GM18951 (cell line): ENCODE measurements at regions not wholly inside any gene's neighbourhood (a gene's known extent, or its start where the extent isn't known, plus 50 kb on each side); places are given as distances from the start of the nearest gene placed in this dataset.
A peak's percentile ranks its signal among the peaks of the same experiment; 100 is the strongest.
"Not testable (repeated sequence)": the region's sequence is repeated elsewhere in the genome, so short reads cannot be mapped to it uniquely, and the experiment has no call there.

Experiments
- POLR2A ChIP-seq: IDR thresholded peaks from 4 replicates; pipeline ENCODE4 v1.6.1; 2011; ENCODE audit warnings: mild to moderate bottlenecking; ENCODE audit not compliant: insufficient read length, insufficient read depth; ENCODE audit errors: extremely low read depth
- in situ Hi-C: fragments of 300-500 bp; cut with MboI; formaldehyde crosslinking; loops from one replicate; pipeline ENCODE4 v1.12.0; 2022; ENCODE audit warnings: low sequenced_read_pairs, mixed read lengths, inconsistent platforms; ENCODE audit not compliant: unreplicated experiment

GRCh38 chr7:142585425-142585824 is 163.8 kb upstream of the PRSS1 start:
- in situ Hi-C loops: no loop called here
- TF ChIP-seq POLR2A: no peak

- in situ Hi-C loops: no loop called here
- no peak for TF ChIP-seq POLR2A
These were observed 164.5 kb upstream of the PRSS1 start for GRCh38 chr7:142584765-142585164.

- in situ Hi-C loops: no loop called here
- TF ChIP-seq POLR2A: no peak
These were observed 165.8 kb upstream of the PRSS1 start for GRCh38 chr7:142583446-142583845.

GRCh38 chr7:142582351-142582750 is 166.9 kb upstream of the PRSS1 start:
- in situ Hi-C loops: no loop called here

GRCh38 chr7:142581341-142581740 is 167.9 kb upstream of the PRSS1 start:
- TF ChIP-seq POLR2A: peak; percentile 34
- in situ Hi-C loops: no loop called here

More at GRCh38 chr7:142582351-142582750, 166.9 kb upstream of the PRSS1 start:
- no peak for TF ChIP-seq POLR2A

- in situ Hi-C loops: no loop called here
These were observed 169.3 kb upstream of the PRSS1 start for GRCh38 chr7:142579946-142580345.

GRCh38 chr7:142575351-142575750 is 173.9 kb upstream of the PRSS1 start:
- in situ Hi-C loops: not testable (repeated sequence)

More at GRCh38 chr7:142579946-142580345, 169.3 kb upstream of the PRSS1 start:
- no peak for TF ChIP-seq POLR2A

- TF ChIP-seq POLR2A: no peak
- in situ Hi-C loops: no loop called here
These were observed 177.7 kb upstream of the PRSS1 start for GRCh38 chr7:142571581-142571980.

- TF ChIP-seq POLR2A: no peak
- in situ Hi-C loops: no loop called here
These were observed 179.4 kb upstream of the PRSS1 start for GRCh38 chr7:142569851-142570250.

- in situ Hi-C loops: no loop called here
- TF ChIP-seq POLR2A: no peak
These were observed 180.7 kb upstream of the PRSS1 start for GRCh38 chr7:142568435-142569097.

GRCh38 chr7:142567201-142568075 is 181.8 kb upstream of the PRSS1 start:
- no peak for TF ChIP-seq POLR2A
- in situ Hi-C loops: no loop called here

- no peak for TF ChIP-seq POLR2A
- in situ Hi-C loops: no loop called here
These were observed 183.0 kb upstream of the PRSS1 start for GRCh38 chr7:142566271-142566670.

- in situ Hi-C loops: not testable (repeated sequence)
These were observed 185.1 kb upstream of the PRSS1 start for GRCh38 chr7:142564125-142564524.

GRCh38 chr7:142563470-142563869 is 185.8 kb upstream of the PRSS1 start:
- no peak for TF ChIP-seq POLR2A
- in situ Hi-C loops: no loop called here

- in situ Hi-C loops: no loop called here
- no peak for TF ChIP-seq POLR2A
These were observed 186.6 kb upstream of the PRSS1 start for GRCh38 chr7:142562688-142563087.

- in situ Hi-C loops: not testable (repeated sequence)
These were observed 187.9 kb upstream of the PRSS1 start for GRCh38 chr7:142561396-142561795.

- in situ Hi-C loops: not testable (repeated sequence)
These were observed 188.5 kb upstream of the PRSS1 start for GRCh38 chr7:142560770-142561169.
